ENCODE measurements at regions not wholly inside any gene's neighbourhood (a gene's known extent, or its start where the extent isn't known, plus 50 kb on each side); places are given as distances from the start of the nearest gene placed in this dataset.

- TF ChIP-seq, protein P1, sequence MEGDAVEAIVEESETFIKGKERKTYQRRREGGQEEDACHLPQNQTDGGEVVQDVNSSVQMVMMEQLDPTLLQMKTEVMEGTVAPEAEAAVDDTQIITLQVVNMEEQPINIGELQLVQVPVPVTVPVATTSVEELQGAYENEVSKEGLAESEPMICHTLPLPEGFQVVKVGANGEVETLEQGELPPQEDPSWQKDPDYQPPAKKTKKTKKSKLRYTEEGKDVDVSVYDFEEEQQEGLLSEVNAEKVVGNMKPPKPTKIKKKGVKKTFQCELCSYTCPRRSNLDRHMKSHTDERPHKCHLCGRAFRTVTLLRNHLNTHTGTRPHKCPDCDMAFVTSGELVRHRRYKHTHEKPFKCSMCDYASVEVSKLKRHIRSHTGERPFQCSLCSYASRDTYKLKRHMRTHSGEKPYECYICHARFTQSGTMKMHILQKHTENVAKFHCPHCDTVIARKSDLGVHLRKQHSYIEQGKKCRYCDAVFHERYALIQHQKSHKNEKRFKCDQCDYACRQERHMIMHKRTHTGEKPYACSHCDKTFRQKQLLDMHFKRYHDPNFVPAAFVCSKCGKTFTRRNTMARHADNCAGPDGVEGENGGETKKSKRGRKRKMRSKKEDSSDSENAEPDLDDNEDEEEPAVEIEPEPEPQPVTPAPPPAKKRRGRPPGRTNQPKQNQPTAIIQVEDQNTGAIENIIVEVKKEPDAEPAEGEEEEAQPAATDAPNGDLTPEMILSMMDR (IDR thresholded peaks at IDR 0.05; ENCODE audit: insufficient read depth, low read depth, low read length, missing control alignments): no peak
- H3K4me3 ChIP-seq (ENCODE audit: low read depth, low read length): no peak overlapping the region
- no peak for DNase-seq (ENCODE audit: low read depth)
Observed at GRCh38 chr4:43296946-43297528, 404.5 kb downstream of the GRXCR1 start.

DNA sequence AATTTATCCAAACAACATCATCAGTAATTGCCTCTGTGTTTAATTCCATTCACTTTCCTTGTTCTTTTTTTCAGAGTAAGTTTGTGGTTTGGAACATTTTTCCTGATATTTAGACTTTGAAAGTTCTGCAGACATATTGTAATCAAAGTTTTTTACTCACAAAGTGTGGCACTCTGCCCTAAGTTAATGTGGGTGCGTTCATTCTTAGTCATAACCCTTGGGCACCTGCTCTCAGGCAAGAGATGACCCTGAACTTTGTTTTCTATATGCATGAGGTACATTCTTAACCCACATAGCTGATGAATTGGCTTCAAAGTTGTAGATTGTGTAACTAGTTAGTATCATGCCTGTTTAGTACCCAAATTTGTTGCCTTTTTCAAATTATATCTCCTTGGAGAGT, 424.3 kb downstream of the GRXCR1 start:
- TF ChIP-seq, protein P1 (IDR thresholded peaks at IDR 0.05; ENCODE audit: insufficient read depth, low read depth, low read length, missing control alignments): no peak
- H3K4me3 ChIP-seq (ENCODE audit: low read depth, low read length): no peak overlapping the region
- DNase-seq (ENCODE audit: low read depth): no peak

- no peak overlapping the region for H3K4me3 ChIP-seq (ENCODE audit: low read depth, low read length)
- TF ChIP-seq, protein P1 (IDR thresholded peaks at IDR 0.05; ENCODE audit: insufficient read depth, low read depth, low read length, missing control alignments): no peak
- peak; percentile 20 for DNase-seq (ENCODE audit: low read depth)
Observed at GRCh38 chr4:43325220-43325967, 432.9 kb downstream of the GRXCR1 start.

GRCh38 chr4:43330288-43330687, 437.8 kb downstream of the GRXCR1 start:
- TF ChIP-seq, protein P1 (IDR thresholded peaks at IDR 0.05; ENCODE audit: insufficient read depth, low read depth, low read length, missing control alignments): no peak

GRCh38 chr4:43331226-43332051, 438.9 kb downstream of the GRXCR1 start:
- no peak overlapping the region for H3K4me3 ChIP-seq (ENCODE audit: low read depth, low read length)
- DNase-seq (ENCODE audit: low read depth): no peak
- TF ChIP-seq, protein P1 (IDR thresholded peaks at IDR 0.05; ENCODE audit: insufficient read depth, low read depth, low read length, missing control alignments): no peak

More at GRCh38 chr4:43330288-43330687, 437.8 kb downstream of the GRXCR1 start:
- DNase-seq (ENCODE audit: low read depth): no peak
- no peak overlapping the region for H3K4me3 ChIP-seq (ENCODE audit: low read depth, low read length)

GRCh38 chr4:43332052-43332425, 439.5 kb downstream of the GRXCR1 start:
- TF ChIP-seq, protein P1 (IDR thresholded peaks at IDR 0.05; ENCODE audit: insufficient read depth, low read depth, low read length, missing control alignments): no peak

More at GRCh38 chr4:43332052-43332425, 439.5 kb downstream of the GRXCR1 start:
- no peak overlapping the region for H3K4me3 ChIP-seq (ENCODE audit: low read depth, low read length)
- DNase-seq (ENCODE audit: low read depth): no peak

Data from GM12865 (cell line).